BJ (cell line): ENCODE measurements at regions not wholly inside any gene's neighbourhood (a gene's known extent, or its start where the extent isn't known, plus 50 kb on each side); places are given as distances from the start of the nearest gene placed in this dataset.
"Not testable (repeated sequence)": the region's sequence is repeated elsewhere in the genome, so short reads cannot be mapped to it uniquely, and the experiment has no call there.

ENCODE experiments used
- CTCF ChIA-PET: fragments of 350-600 bp; formaldehyde crosslinking; extraction: SDS; loops from one replicate; lab custom pipeline; 2021; ENCODE audit warnings: antibody characterized with exemption, inconsistent platforms; lab: Yijun Ruan, JAX
- POLR2A ChIA-PET: fragments of 300-600 bp; sonication (Branson Sonifier 250); formaldehyde crosslinking; extraction: SDS; loops from one replicate; lab custom pipeline; 2021; ENCODE audit warnings: antibody characterized with exemption; lab: Charles Lee
- DNase-seq: peaks from one replicate; pipeline ENCODE4 v3.0.0-alpha.2; 2011; ENCODE audit warnings: low read depth
- H3K27me3 ChIP-seq: 2 replicates; pipeline ENCODE4 v1.6.0; 2011; ENCODE audit warnings: low read length; ENCODE audit not compliant: control insufficient read depth, insufficient read depth
- H3K36me3 ChIP-seq: 2 replicates; pipeline ENCODE4 v1.5.1; 2011; ENCODE audit warnings: low read length; ENCODE audit not compliant: control insufficient read depth, insufficient read depth
- H3K4me3 ChIP-seq: 2 replicates; pipeline ENCODE4 v1.5.1; 2011; ENCODE audit warnings: low read depth, mild to moderate bottlenecking, control low read depth, low read length
- CTCF ChIP-seq: IDR thresholded peaks from 2 replicates; pipeline ENCODE4 v1.5.1; 2011; ENCODE audit warnings: low read depth, mild to moderate bottlenecking, control low read depth, inconsistent platforms, low read length, moderate library complexity; ENCODE audit not compliant: insufficient read depth

- no peak overlapping the region for H3K4me3 ChIP-seq
- ChIA-PET CTCF (interaction anchor here (1.0 kb wide), 1 partner anchor 11 kb away, joined by 3 read pairs; no protein-coding TSS in a partner anchor), POLR2A (no interaction called here)
- H3K36me3 ChIP-seq: no peaks in the 10 kb centered on the region
- peaks cover 23% of the 10 kb centered on the region for H3K27me3 ChIP-seq
- DNase-seq: no peak
- TF ChIP-seq CTCF: no peak
These were observed 86.6 kb upstream of the TOX2 start for GRCh38 chr20:43827940-43828562.

GRCh38 chr20:43826943-43827342, 87.7 kb upstream of the TOX2 start:
- H3K4me3 ChIP-seq, DNase-seq, POLR2A ChIA-PET, H3K36me3 ChIP-seq, CTCF ChIA-PET: not testable (repeated sequence)
- H3K27me3 ChIP-seq: peaks cover 20% of the 10 kb centered on the region

GRCh38 chr20:43825581-43825980, 89.1 kb upstream of the TOX2 start:
- Histone ChIP-seq H3K4me3 (no peak overlapping the region), H3K27me3 (peaks cover 17% of the 10 kb centered on the region), H3K36me3 (no peaks in the 10 kb centered on the region)
- no peak for DNase-seq
- no peak for TF ChIP-seq CTCF
- ChIA-PET POLR2A (no interaction called here), CTCF (interaction anchor here (1.5 kb wide), 1 partner anchor 14 kb away, joined by 8 read pairs; no protein-coding TSS in a partner anchor)

- Histone ChIP-seq H3K36me3 (no peaks in the 10 kb centered on the region), H3K27me3 (peaks cover 16% of the 10 kb centered on the region), H3K4me3 (no peak overlapping the region)
- no peak for TF ChIP-seq CTCF
- ChIA-PET CTCF (interaction anchor here (1.5 kb wide), 1 partner anchor 15 kb away, joined by 8 read pairs; no protein-coding TSS in a partner anchor), POLR2A (no interaction called here)
- no peak for DNase-seq
These were observed 89.6 kb upstream of the TOX2 start for GRCh38 chr20:43825051-43825402.

GRCh38 chr20:43824309-43825050, 90.2 kb upstream of the TOX2 start:
- Histone ChIP-seq H3K36me3 (no peaks in the 10 kb centered on the region), H3K27me3 (peaks cover 14% of the 10 kb centered on the region), H3K4me3 (no peak overlapping the region)
- CTCF ChIA-PET: interaction anchor here (1.5 kb wide), 1 partner anchor 15 kb away, joined by 8 read pairs; no protein-coding TSS in a partner anchor
- POLR2A ChIA-PET: no interaction called here
- no peak for DNase-seq
- TF ChIP-seq CTCF: no peak
